ENCODE measurements at regions not wholly inside any gene's neighbourhood (a gene's known extent, or its start where the extent isn't known, plus 50 kb on each side); places are given as distances from the start of the nearest gene placed in this dataset.

DNA sequence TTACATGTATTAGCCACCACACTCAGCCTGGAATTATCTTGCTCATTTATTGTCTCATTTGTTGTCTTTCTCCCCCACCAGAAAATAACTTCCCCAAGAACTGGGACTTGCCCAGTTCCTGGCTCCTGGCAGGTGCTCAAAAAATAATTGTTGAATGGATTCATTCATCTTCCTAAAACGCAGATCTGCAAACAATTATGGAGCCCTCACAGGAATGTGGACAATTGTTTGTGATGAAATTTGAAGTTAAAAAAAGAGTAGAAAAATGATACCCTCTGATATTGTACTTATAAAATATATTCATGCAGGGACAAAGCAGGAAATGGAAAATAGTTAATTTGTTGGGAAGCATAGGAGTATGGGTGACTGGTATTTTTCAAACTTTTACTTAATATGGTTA lies 60.7 kb upstream of the MAP1LC3B2 start:
- H4K20me1 ChIP-seq (ENCODE audit: insufficient read depth, low read length) = no peaks in the 10 kb centered on the region
- no peak for FAIRE-seq
- no peak for DNase-seq (ENCODE audit: low spot score)
- H2AFZ ChIP-seq (ENCODE audit: low read length) = no peak overlapping the region
- no peak for ATAC-seq
- 0% methylated on average over 1 of the region's 1 CpG for WGBS (ENCODE audit: low lambda C conversion rate)
- no TSS peak for BruUV-seq (replicated peaks)
- TF ChIP-seq AKAP8 (CRISPR knock-in tag; IDR thresholded peaks at IDR 0.05) = no peak
- no peak for TF ChIP-seq ZNF331 (CRISPR knock-in tag; IDR thresholded peaks at IDR 0.05)
- no peak for TF ChIP-seq KDM3A (CRISPR knock-in tag; IDR thresholded peaks at IDR 0.05; ENCODE audit: low read depth)
- TF ChIP-seq ETV5 (CRISPR knock-in tag; IDR thresholded peaks at IDR 0.05; ENCODE audit: borderline replicate concordance) = no peak
- no peak for TF ChIP-seq ZFP36 (IDR thresholded peaks at IDR 0.05; ENCODE audit: borderline replicate concordance, low read depth, low read length, partially characterized antibody)
- ChIA-PET POLR2A (no interaction called here), CTCF (ENCODE audit: low intra/inter-chr PET ratio, low total read pairs) (no interaction called here)
- no peak overlapping the region for H3K9ac ChIP-seq (ENCODE audit: insufficient read depth, low read depth, low read length)
- H3K4me1 ChIP-seq (ENCODE audit: insufficient read depth, low read length) = peaks cover 11% of the 10 kb centered on the region
- H3K27me3 ChIP-seq (ENCODE audit: control insufficient read depth in 1 of 2, insufficient read depth in 2 of 2, low read length in 2 of 2) = peaks cover 0 to 3% of the 10 kb centered on the region in 2 experiments; a peak in 2 of 5 replicates
- no peak overlapping the region for H3K4me3 ChIP-seq (replicated peaks in 1 of 3; ENCODE audit: insufficient read depth in 1 of 3, low read depth in 2 of 3, low read length in 3 of 3)
- H3K79me2 ChIP-seq (ENCODE audit: insufficient read depth, low read length) = no peaks in the 10 kb centered on the region
- intact Hi-C loops (cut with micrococcal nuclease; ENCODE audit: unreplicated experiment) (no loop called here), in situ Hi-C loops (cut with HindIII; ENCODE audit: extremely low pct_ligation_motif_present, low pct_unique_long_range_greater_than_20kb) (no loop called here)
- H3K27ac ChIP-seq (ENCODE audit: extremely low read length, insufficient read depth, low read length) = no peak overlapping the region
- H3K9me3 ChIP-seq (ENCODE audit: low read length) = no peaks in the 10 kb centered on the region
- no peak overlapping the region for H3K4me2 ChIP-seq (ENCODE audit: low read depth, low read length)
- H3K36me3 ChIP-seq (replicated peaks in 1 of 2; ENCODE audit: control insufficient read depth in 1 of 2, insufficient read depth in 2 of 2, low read length in 2 of 2) = no peaks in the 10 kb centered on the region

DNA sequence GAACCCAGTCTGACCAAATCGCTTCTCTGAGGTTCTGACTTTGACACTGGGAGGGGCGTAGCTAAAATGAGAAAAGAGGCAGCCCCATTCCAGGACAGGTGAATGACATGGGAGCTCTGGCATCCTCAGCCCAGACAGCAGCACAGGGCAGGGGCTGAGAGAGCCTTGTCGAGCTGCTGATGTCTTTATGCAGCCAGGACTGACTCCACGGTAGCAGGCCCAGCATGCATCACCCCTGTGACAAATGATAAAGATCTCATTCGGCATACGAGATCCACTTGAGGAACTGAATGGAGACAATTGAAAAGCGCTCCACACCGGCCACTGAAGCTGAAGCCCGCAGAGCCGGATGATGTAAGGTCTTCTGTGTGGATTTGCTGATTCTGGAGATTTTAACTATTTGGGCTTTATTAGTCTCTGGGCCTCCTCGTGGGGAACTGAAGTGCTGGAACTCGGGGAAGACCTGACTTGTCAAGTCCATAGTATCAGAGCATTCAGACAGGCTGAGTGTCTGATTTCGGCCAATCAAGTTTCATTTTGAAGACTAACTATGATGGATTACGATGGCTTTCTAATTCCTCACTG lies 56.9 kb upstream of the MAP1LC3B2 start:
- no peak overlapping the region for H3K27ac ChIP-seq (ENCODE audit: extremely low read length, insufficient read depth, low read length)
- no peaks in the 10 kb centered on the region for H3K36me3 ChIP-seq (replicated peaks in 1 of 2; ENCODE audit: control insufficient read depth in 1 of 2, insufficient read depth in 2 of 2, low read length in 2 of 2)
- no peaks in the 10 kb centered on the region for H4K20me1 ChIP-seq (ENCODE audit: insufficient read depth, low read length)
- no peak for ATAC-seq
- no peaks in the 10 kb centered on the region for H3K79me2 ChIP-seq (ENCODE audit: insufficient read depth, low read length)
- ChIA-PET CTCF (ENCODE audit: low intra/inter-chr PET ratio, low total read pairs) (no interaction called here), POLR2A (interaction anchor here (1.0 kb wide), 1 partner anchor 135 kb away, joined by 3 read pairs; no protein-coding TSS in a partner anchor)
- peaks cover 11% of the 10 kb centered on the region for H3K4me1 ChIP-seq (ENCODE audit: insufficient read depth, low read length)
- no peak for FAIRE-seq
- peaks cover 1 to 8% of the 10 kb centered on the region in 2 experiments; a peak in 4 of 5 replicates for H3K27me3 ChIP-seq (ENCODE audit: control insufficient read depth in 1 of 2, insufficient read depth in 2 of 2, low read length in 2 of 2)
- H3K9me3 ChIP-seq (ENCODE audit: low read length) = no peaks in the 10 kb centered on the region
- H3K9ac ChIP-seq (ENCODE audit: insufficient read depth, low read depth, low read length) = no peak overlapping the region
- in situ Hi-C loops (cut with HindIII; ENCODE audit: extremely low pct_ligation_motif_present, low pct_unique_long_range_greater_than_20kb) (no loop called here), intact Hi-C loops (cut with micrococcal nuclease; ENCODE audit: unreplicated experiment) (no loop called here)
- peak overlapping the region; percentile 62; the same call in 1 of the 2 replicates for H3K4me2 ChIP-seq (ENCODE audit: low read depth, low read length)
- no peak for DNase-seq (ENCODE audit: low spot score)
- no peak overlapping the region for H2AFZ ChIP-seq (ENCODE audit: low read length)
- H3K4me3 ChIP-seq (replicated peaks in 1 of 3; ENCODE audit: insufficient read depth in 1 of 3, low read depth in 2 of 3, low read length in 3 of 3) = peak overlapping the region in 1 of 3 experiments; percentile 18; a peak in 1 of 6 replicates
- no TSS peak for BruUV-seq (replicated peaks)
- TF ChIP-seq BRD4 (CRISPR knock-in tag; IDR thresholded peaks at IDR 0.05) = no peak
- TF ChIP-seq ISL2 (CRISPR knock-in tag; IDR thresholded peaks at IDR 0.05) = no peak
- TF ChIP-seq ZNF251 (CRISPR knock-in tag; IDR thresholded peaks at IDR 0.05) = no peak
- TF ChIP-seq ZFP36 (IDR thresholded peaks at IDR 0.05; ENCODE audit: borderline replicate concordance, low read depth, low read length, partially characterized antibody) = no peak
- TF ChIP-seq, protein P1, sequence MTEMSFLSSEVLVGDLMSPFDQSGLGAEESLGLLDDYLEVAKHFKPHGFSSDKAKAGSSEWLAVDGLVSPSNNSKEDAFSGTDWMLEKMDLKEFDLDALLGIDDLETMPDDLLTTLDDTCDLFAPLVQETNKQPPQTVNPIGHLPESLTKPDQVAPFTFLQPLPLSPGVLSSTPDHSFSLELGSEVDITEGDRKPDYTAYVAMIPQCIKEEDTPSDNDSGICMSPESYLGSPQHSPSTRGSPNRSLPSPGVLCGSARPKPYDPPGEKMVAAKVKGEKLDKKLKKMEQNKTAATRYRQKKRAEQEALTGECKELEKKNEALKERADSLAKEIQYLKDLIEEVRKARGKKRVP (CRISPR knock-in tag; IDR thresholded peaks at IDR 0.05) = no peak
- no peak for TF ChIP-seq IRX3 (CRISPR knock-in tag; IDR thresholded peaks at IDR 0.05; ENCODE audit: borderline replicate concordance, low read depth)
- no peak for TF ChIP-seq ERF (CRISPR knock-in tag; IDR thresholded peaks at IDR 0.05)
- TF ChIP-seq, protein P2, sequence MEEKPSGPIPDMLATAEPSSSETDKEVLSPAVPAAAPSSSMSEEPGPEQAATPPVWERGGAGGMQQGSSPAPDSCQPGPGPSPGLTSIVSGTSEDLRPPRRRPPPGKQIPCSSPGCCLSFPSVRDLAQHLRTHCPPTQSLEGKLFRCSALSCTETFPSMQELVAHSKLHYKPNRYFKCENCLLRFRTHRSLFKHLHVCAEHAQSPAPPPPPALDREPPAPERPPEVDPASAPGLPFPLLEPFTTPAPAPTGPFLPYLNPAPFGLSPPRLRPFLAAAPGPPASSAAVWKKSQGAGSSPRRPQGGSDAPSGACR (CRISPR knock-in tag; IDR thresholded peaks at IDR 0.05) = no peak
- no peak for TF ChIP-seq NKX3-1 (CRISPR knock-in tag; IDR thresholded peaks at IDR 0.05)
- 57% methylated on average over 14 of the region's 14 CpGs for WGBS (ENCODE audit: low lambda C conversion rate)
